GM23338 (cell line): ENCODE measurements at regions not wholly inside any gene's neighbourhood (a gene's known extent, or its start where the extent isn't known, plus 50 kb on each side); places are given as distances from the start of the nearest gene placed in this dataset.

Source experiments
- ATAC-seq: fragments of 200-7000 bp; cut with Tn5 transposase; 3 replicates; pipeline ENCODE4 v1.9.1; 2020
- DNase-seq: peaks from one replicate; pipeline ENCODE4 v3.0.0-alpha.2; 2015; ENCODE audit warnings: low spot score
- H2AFZ ChIP-seq: fragments of 200-600 bp; sonication (generic); 2 replicates; pipeline ENCODE4 v1.8.0; 2016; ENCODE audit warnings: antibody characterized with exemption, mild to moderate bottlenecking, moderate library complexity
- H3F3A ChIP-seq: fragments of 200-600 bp; sonication (generic); replicated peaks from 2 replicates; pipeline ENCODE4 v1.8.0; 2017; ENCODE audit warnings: antibody characterized with exemption, mixed run types, low read depth
- H3K27ac ChIP-seq: fragments of 200-600 bp; sonication (generic); 2 replicates; pipeline ENCODE4 v1.6.1; 2016; ENCODE audit warnings: low read depth
- H3K27me3 ChIP-seq: fragments of 200-600 bp; sonication (generic); 2 replicates; pipeline ENCODE4 v1.8.0; 2016; ENCODE audit warnings: mild to moderate bottlenecking, mixed run types, moderate library complexity; ENCODE audit not compliant: insufficient read depth
- H3K36me3 ChIP-seq: fragments of 200-600 bp; sonication (generic); 2 replicates; pipeline ENCODE4 v1.8.0; 2016; ENCODE audit warnings: mild to moderate bottlenecking; ENCODE audit not compliant: insufficient read depth
- H3K4me1 ChIP-seq: fragments of 200-600 bp; sonication (generic); 2 replicates; pipeline ENCODE4 v1.8.0; 2016; ENCODE audit warnings: mild to moderate bottlenecking, moderate library complexity; ENCODE audit not compliant: insufficient read depth
- H3K4me2 ChIP-seq: fragments of 200-600 bp; sonication (generic); 2 replicates; pipeline ENCODE4 v1.7.1; 2017; ENCODE audit warnings: mixed run types
- H3K4me3 ChIP-seq: fragments of 200-600 bp; sonication (generic); 2 replicates; pipeline ENCODE4 v1.6.1; 2016; ENCODE audit warnings: mixed run types
- H3K79me2 ChIP-seq: fragments of 200-600 bp; sonication (generic); replicated peaks from 2 replicates; pipeline ENCODE4 v1.8.0; 2017; ENCODE audit warnings: mild to moderate bottlenecking; ENCODE audit not compliant: insufficient read depth
- H3K9me2 ChIP-seq: fragments of 200-600 bp; sonication (generic); 2 replicates; pipeline ENCODE4 v1.8.0; 2017; ENCODE audit not compliant: insufficient read depth
- H4K20me1 ChIP-seq: fragments of 200-600 bp; sonication (generic); replicated peaks from 2 replicates; pipeline ENCODE4 v1.8.0; 2017; ENCODE audit warnings: mild to moderate bottlenecking; ENCODE audit not compliant: insufficient read depth
- H3K27ac Mint-ChIP-seq: 2 replicates; pipeline ENCODE4 v1.8.0; 2020; ENCODE audit warnings: inconsistent platforms, mild to moderate bottlenecking, moderate library complexity, mixed read lengths
- H3K27me3 Mint-ChIP-seq: 3 replicates; pipeline ENCODE4 v1.8.0; 2022; ENCODE audit warnings: low read depth, mild to moderate bottlenecking, moderate library complexity, mixed read lengths, inconsistent platforms; ENCODE audit not compliant: insufficient read depth, poor library complexity
- H3K36me3 Mint-ChIP-seq: 3 replicates; pipeline ENCODE4 v1.8.0; 2021; ENCODE audit warnings: low read depth, mild to moderate bottlenecking, inconsistent platforms, moderate library complexity, mixed read lengths
- H3K4me1 Mint-ChIP-seq: 3 replicates; pipeline ENCODE4 v1.8.0; 2020; ENCODE audit warnings: mild to moderate bottlenecking, inconsistent platforms, mixed read lengths
- H3K4me3 Mint-ChIP-seq: 3 replicates; pipeline ENCODE4 v1.8.0; 2021; ENCODE audit warnings: moderate library complexity, mild to moderate bottlenecking, inconsistent platforms, mixed read lengths
- H3K9me3 Mint-ChIP-seq: 3 replicates; pipeline ENCODE4 v1.8.0; 2020; ENCODE audit warnings: moderate library complexity, mild to moderate bottlenecking, inconsistent platforms, mixed read lengths
- CREB1 ChIP-seq: fragments of 250-450 bp; sonication (Bioruptor Pico); IDR thresholded peaks from 2 replicates; pipeline ENCODE4 v1.5.0; 2020; ENCODE audit warnings: low read depth, mild to moderate bottlenecking, moderate library complexity
- EZH2 ChIP-seq: fragments of 200-600 bp; sonication (generic); IDR thresholded peaks from one replicate; pipeline ENCODE4 v1.8.0; 2017; ENCODE audit warnings: antibody characterized with exemption, mild to moderate bottlenecking, low read depth; ENCODE audit not compliant: unreplicated experiment
- JUNB ChIP-seq: IDR thresholded peaks from one replicate; pipeline ENCODE4 v1.6.1; 2016; ENCODE audit warnings: antibody characterized with exemption; ENCODE audit not compliant: unreplicated experiment
- STAT1 ChIP-seq: IDR thresholded peaks from one replicate; pipeline ENCODE4 v1.6.1; 2016; ENCODE audit warnings: antibody characterized with exemption; ENCODE audit not compliant: unreplicated experiment
- ZNF114 ChIP-seq: fragments of 250-450 bp; sonication (Bioruptor Pico); IDR thresholded peaks from 2 replicates; pipeline ENCODE4 v1.5.0; 2020; ENCODE audit warnings: mild to moderate bottlenecking, moderate library complexity
- ZNF331 ChIP-seq: fragments of 250-450 bp; sonication (Bioruptor Pico); IDR thresholded peaks from 2 replicates; pipeline ENCODE4 v1.5.0; 2020; ENCODE audit warnings: low read depth, mild to moderate bottlenecking, moderate library complexity
- TF ChIP-seq, protein P1 (sequence below): IDR thresholded peaks from one replicate; pipeline ENCODE4 v1.6.1; 2018; ENCODE audit warnings: antibody characterized with exemption; ENCODE audit not compliant: unreplicated experiment
- TF ChIP-seq, protein P2 (sequence below): IDR thresholded peaks from 2 replicates; pipeline ENCODE4 v1.6.1; 2016; ENCODE audit warnings: antibody characterized with exemption
- TF ChIP-seq, protein P3 (sequence below), 2 experiments: fragments of 200-600 bp in 1 of 2; sonication (generic) in 1 of 2; conservative IDR thresholded peaks; 2 replicates each; pipeline versions ENCODE4 v1.5.1 to v1.6.1; 2016 to 2017; ENCODE audit warnings: antibody characterized with exemption in 2 of 2, low read depth in 2 of 2, mild to moderate bottlenecking in 2 of 2, moderate library complexity in 1 of 2

DNA sequence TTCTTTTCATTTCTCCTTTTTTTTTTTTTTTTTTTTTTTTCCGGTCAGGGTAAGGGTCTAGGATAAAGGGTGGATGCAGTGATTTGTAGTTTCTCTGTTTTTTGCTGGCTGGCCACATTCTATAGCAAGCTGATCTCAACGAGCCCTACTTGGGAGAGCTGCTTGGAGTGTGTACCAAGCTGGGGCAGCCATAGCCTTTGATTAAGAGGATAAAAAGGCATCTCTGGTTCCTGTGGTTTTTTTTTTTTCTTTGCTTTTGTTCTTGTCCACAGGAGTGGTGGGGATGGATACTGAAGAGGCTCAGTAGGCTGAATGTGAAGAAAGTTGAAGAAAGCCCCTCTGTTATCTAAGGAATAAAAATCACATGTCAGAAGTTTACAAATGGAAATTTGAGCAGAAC is 955.3 kb upstream of the WWC1 start:
- no peak for DNase-seq

DNA sequence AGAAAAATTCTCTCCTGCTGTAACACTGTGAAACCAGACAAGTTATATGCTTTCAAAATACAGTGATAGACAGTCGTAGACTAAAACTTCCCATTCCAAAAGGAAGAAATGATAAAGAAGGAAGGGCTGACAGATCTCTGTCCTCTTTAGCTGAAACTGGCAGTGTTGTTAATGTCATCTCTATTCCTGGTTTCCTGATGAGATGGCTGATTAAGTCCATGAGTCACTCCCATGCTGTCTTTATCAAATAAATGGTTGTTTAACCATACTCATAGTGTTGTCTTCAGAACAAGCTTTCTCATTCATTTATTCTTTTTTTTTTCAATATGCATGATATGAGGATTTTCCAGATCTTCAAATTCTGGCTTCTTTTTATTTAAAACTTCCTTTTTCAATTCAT is 952.2 kb upstream of the WWC1 start:
- Histone ChIP-seq H2AFZ (no peak overlapping the region), H3K4me3 (no peak overlapping the region), H3K27me3 (no peaks in the 10 kb centered on the region), H3K4me1 (no peaks in the 10 kb centered on the region), H3K27ac (no peak overlapping the region), H3F3A (no peaks in the 10 kb centered on the region), H3K79me2 (no peaks in the 10 kb centered on the region), H3K9me2 (peaks cover 5% of the 10 kb centered on the region; the same call in 1 of the 2 replicates), H3K4me2 (no peak overlapping the region), H3K36me3 (no peaks in the 10 kb centered on the region), H4K20me1 (no peaks in the 10 kb centered on the region)
- no peaks in the 10 kb centered on the region for H3K9me3 Mint-ChIP-seq
- H3K4me3 Mint-ChIP-seq, result no peak overlapping the region
- ATAC-seq (no peak), DNase-seq (no peak)
- no peak overlapping the region for H3K27ac Mint-ChIP-seq
- H3K4me1 Mint-ChIP-seq, result 0 out of 3 replicates have a peak, but pooled peaks cover 2% of the 10 kb centered on the region
- H3K27me3 Mint-ChIP-seq, result no peaks in the 10 kb centered on the region
- no peaks in the 10 kb centered on the region for H3K36me3 Mint-ChIP-seq
- TF ChIP-seq ZNF114 (no peak), CREB1 (CRISPR knock-in tag) (no peak), EZH2 (no peak), JUNB (no peak), STAT1 (no peak)
- TF ChIP-seq, protein P1, sequence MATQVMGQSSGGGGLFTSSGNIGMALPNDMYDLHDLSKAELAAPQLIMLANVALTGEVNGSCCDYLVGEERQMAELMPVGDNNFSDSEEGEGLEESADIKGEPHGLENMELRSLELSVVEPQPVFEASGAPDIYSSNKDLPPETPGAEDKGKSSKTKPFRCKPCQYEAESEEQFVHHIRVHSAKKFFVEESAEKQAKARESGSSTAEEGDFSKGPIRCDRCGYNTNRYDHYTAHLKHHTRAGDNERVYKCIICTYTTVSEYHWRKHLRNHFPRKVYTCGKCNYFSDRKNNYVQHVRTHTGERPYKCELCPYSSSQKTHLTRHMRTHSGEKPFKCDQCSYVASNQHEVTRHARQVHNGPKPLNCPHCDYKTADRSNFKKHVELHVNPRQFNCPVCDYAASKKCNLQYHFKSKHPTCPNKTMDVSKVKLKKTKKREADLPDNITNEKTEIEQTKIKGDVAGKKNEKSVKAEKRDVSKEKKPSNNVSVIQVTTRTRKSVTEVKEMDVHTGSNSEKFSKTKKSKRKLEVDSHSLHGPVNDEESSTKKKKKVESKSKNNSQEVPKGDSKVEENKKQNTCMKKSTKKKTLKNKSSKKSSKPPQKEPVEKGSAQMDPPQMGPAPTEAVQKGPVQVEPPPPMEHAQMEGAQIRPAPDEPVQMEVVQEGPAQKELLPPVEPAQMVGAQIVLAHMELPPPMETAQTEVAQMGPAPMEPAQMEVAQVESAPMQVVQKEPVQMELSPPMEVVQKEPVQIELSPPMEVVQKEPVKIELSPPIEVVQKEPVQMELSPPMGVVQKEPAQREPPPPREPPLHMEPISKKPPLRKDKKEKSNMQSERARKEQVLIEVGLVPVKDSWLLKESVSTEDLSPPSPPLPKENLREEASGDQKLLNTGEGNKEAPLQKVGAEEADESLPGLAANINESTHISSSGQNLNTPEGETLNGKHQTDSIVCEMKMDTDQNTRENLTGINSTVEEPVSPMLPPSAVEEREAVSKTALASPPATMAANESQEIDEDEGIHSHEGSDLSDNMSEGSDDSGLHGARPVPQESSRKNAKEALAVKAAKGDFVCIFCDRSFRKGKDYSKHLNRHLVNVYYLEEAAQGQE, result no peak
- TF ChIP-seq, protein P2, sequence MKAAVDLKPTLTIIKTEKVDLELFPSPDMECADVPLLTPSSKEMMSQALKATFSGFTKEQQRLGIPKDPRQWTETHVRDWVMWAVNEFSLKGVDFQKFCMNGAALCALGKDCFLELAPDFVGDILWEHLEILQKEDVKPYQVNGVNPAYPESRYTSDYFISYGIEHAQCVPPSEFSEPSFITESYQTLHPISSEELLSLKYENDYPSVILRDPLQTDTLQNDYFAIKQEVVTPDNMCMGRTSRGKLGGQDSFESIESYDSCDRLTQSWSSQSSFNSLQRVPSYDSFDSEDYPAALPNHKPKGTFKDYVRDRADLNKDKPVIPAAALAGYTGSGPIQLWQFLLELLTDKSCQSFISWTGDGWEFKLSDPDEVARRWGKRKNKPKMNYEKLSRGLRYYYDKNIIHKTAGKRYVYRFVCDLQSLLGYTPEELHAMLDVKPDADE, result no peak
- TF ChIP-seq, protein P3, sequence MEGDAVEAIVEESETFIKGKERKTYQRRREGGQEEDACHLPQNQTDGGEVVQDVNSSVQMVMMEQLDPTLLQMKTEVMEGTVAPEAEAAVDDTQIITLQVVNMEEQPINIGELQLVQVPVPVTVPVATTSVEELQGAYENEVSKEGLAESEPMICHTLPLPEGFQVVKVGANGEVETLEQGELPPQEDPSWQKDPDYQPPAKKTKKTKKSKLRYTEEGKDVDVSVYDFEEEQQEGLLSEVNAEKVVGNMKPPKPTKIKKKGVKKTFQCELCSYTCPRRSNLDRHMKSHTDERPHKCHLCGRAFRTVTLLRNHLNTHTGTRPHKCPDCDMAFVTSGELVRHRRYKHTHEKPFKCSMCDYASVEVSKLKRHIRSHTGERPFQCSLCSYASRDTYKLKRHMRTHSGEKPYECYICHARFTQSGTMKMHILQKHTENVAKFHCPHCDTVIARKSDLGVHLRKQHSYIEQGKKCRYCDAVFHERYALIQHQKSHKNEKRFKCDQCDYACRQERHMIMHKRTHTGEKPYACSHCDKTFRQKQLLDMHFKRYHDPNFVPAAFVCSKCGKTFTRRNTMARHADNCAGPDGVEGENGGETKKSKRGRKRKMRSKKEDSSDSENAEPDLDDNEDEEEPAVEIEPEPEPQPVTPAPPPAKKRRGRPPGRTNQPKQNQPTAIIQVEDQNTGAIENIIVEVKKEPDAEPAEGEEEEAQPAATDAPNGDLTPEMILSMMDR (conservative IDR thresholded peaks at IDR 0.05; ENCODE audit: low read depth in 2 of 2), result no peak

More for the DNA sequence above, 955.3 kb upstream of the WWC1 start:
- TF ChIP-seq, protein P2, result no peak
- no peak for TF ChIP-seq EZH2
- no peak for TF ChIP-seq JUNB
- no peak for TF ChIP-seq ZNF331
- TF ChIP-seq, protein P3 (conservative IDR thresholded peaks at IDR 0.05; ENCODE audit: low read depth in 2 of 2), result no peak
- no peak for TF ChIP-seq ZNF114
- 0 out of 3 replicates have a peak, but pooled peaks cover 2% of the 10 kb centered on the region for H3K4me1 Mint-ChIP-seq
- Histone ChIP-seq H3K27me3 (no peaks in the 10 kb centered on the region), H2AFZ (no peak overlapping the region), H4K20me1 (no peaks in the 10 kb centered on the region), H3K36me3 (no peaks in the 10 kb centered on the region), H3K4me3 (no peak overlapping the region), H3K9me2 (peaks cover 5% of the 10 kb centered on the region; the same call in 1 of the 2 replicates), H3K4me1 (no peaks in the 10 kb centered on the region), H3F3A (no peaks in the 10 kb centered on the region), H3K27ac (no peak overlapping the region), H3K4me2 (no peak overlapping the region), H3K79me2 (no peaks in the 10 kb centered on the region)
- H3K36me3 Mint-ChIP-seq, result no peaks in the 10 kb centered on the region
- no peaks in the 10 kb centered on the region for H3K9me3 Mint-ChIP-seq
- H3K27ac Mint-ChIP-seq, result no peak overlapping the region
- no peak for ATAC-seq
- no peak overlapping the region for H3K4me3 Mint-ChIP-seq
- H3K27me3 Mint-ChIP-seq, result no peaks in the 10 kb centered on the region
